T47D (cell line): ENCODE measurements at regions not wholly inside any gene's neighbourhood (a gene's known extent, or its start where the extent isn't known, plus 50 kb on each side); places are given as distances from the start of the nearest gene placed in this dataset.

ENCODE experiments used
- DNase-seq, 2 experiments: peaks; one replicate each; pipeline versions ENCODE4 v3.0.0 to v3.0.0-alpha.2; 2011 to 2012; ENCODE audit warnings: low read depth in 1 of 2, low spot score in 1 of 2
- JUND ChIP-seq: IDR thresholded peaks from 2 replicates; pipeline ENCODE4 v1.6.1; 2012; ENCODE audit warnings: low read depth
- in situ Hi-C: cut with HindIII; loops from 2 replicates; pipeline ENCODE4 v1.10.0; 2016; ENCODE audit warnings: low sequenced_read_pairs, low pct_unique_long_range_greater_than_20kb

DNA sequence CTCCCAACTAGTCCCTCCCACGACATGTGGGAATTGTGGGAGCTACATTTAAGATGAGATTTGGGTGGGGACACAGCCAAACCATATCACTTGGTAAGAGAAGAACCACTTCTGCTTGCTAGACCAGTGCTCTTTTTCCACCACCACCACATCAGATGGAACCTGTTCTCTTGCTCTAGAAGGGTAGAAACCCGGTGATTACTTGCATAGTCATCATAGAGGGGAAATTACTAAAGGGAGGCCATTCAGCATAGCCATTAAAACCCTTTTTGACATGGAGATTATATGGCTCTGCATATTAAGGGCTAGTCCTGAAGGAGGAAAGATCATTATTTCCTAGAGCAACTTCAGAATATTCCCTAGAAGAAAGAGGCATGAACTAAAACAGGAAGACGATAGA lies 1188.0 kb downstream of the CDH11 start:
- TF ChIP-seq JUND = no peak
- no peak for DNase-seq
- in situ Hi-C loops = no loop called here

DNA sequence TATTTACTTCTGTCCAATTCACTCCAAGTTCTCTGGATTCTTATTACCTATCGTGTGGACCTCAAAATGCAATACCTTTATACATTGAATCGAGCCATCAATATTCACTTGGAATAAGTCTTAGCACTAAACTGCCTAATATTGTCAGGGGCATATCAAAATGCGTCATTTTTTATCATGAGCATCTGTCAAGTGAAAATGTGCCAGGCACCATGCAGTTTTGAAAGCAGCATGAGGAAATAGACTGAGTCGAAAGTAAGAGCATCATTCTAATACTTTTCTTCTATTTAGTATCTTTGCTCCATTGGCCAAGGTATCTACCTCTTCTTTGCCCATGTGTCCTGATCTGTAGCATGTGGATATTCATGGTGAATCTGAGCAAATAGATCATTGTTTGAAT lies 1193.4 kb downstream of the CDH11 start:
- no peak for DNase-seq
- in situ Hi-C loops = no loop called here
- no peak for TF ChIP-seq JUND

DNA sequence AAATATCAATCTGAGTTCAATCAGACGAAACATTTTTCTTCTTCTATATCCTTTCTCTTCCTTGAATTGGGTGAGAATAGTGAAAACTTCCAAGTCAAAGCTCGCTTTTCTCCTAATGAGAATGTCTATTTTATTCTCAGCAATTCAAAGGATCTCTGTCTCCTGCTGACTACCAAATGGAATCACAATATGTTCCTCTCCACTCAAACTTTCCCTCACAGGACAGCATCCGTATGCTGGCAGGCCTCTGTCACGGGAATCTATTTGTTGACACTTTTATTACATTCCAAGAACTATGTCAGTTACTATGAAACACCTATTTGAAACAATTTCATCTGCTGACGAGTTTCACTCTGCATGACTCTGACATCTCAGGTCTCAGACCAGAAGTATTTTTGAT lies 1196.6 kb downstream of the CDH11 start:
- in situ Hi-C loops = no loop called here
- no peak for TF ChIP-seq JUND
- DNase-seq = no peak

DNA sequence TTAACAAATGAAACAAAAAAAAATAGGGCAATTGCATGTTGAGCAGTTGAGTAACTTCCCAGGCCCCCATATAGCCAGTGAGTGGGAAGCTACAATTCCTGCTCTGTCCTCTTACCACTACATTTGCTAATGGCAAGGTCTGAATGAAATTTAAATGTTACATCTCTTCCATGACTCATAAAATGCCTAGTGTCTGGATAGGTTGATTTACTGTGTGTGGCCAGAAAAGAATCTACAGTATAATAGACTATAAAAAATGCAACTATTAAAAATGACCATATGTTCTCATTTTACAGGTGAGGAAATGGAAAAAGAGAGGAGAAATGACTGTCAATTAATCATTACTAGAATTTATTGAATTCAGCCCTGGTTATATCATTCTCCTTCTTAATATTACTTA lies 1199.3 kb downstream of the CDH11 start:
- in situ Hi-C loops = no loop called here
- no peak for DNase-seq
- TF ChIP-seq JUND = no peak

DNA sequence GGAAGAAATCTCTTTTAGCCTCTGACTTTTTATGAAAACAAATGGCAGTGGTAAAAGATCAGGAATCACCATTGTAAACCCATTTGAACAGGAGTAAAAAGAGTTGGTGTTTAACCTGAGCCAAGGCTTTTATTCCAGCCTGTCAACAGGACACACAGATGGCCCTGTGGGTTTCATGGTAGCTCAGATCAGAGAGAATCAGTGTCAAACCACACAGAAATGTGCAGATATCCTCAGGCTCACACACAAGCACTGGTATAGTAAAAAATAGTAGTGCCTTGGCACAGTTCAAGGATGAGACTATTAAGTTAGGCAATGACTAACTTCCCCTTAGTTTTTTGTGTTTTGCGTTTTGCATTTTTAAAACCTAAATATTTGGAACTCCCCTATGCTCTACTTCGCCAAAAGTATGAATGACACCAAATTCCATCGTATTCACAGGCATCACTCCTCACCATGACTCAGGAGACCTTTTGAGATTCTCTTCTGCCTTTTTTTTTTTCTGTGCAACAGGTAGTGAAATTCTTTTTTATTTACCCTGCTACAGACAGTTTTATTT lies 1200.0 kb downstream of the CDH11 start:
- in situ Hi-C loops = no loop called here
- DNase-seq = no peak
- TF ChIP-seq JUND = no peak

DNA sequence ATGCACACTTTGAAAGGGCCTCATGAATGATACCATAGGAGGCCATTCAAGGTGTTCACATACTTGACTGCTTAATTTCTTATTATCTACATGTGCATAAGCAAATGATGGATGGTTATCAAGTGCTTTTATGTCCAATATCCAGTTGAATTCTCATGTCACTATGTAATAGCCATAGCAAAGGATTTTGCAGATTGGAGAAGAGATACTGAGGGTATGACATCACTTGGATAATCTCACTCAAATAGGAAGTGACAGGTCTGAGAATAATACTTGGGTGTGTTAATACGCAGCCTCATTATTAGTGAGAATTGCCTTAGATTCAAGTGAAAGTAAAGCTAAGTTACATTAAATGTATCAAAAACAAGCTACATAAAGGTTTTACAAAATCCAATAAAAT lies 1208.6 kb downstream of the CDH11 start:
- in situ Hi-C loops = no loop called here

DNA sequence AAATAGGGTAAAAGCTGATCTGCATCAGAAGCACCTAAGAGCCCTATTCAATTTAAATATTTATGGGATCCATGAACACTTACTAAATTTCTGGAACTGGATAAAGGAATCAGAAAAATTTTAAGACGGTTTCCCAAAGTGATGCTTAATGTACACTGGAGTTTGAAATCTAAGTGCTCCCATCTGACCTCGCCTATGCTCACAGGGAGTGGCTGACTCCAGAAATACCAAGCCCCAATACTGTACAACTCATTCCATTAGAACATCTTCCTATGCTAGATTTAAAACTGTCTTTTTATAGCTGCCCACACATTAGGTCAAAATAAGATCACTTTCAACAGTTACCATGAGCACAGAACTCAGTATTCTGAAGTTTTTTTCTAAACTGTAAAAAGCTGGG lies 1214.6 kb downstream of the CDH11 start:
- in situ Hi-C loops = no loop called here
- DNase-seq = no peak
- no peak for TF ChIP-seq JUND

More for the DNA sequence above, 1208.6 kb downstream of the CDH11 start:
- no peak for TF ChIP-seq JUND
- no peak for DNase-seq

DNA sequence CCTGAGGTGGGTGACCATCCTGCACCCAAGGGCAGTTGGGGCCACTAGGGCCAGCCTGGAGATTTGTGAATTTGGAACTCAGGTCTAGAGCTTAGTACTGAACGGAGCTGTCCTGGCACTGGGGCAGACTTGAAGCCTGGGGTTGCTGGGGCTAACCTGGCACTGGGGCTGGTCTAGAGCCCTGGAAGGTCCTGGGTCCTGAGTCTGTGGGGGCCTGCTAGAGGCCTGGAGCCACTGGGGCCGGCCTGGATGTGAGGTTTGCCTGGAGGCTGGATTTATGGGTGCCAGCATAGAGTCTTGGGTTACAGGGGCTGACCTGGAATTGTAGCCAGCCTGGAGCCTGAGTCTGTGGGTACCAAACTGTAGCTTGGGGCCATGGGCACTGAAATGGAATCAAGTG lies 1216.9 kb downstream of the CDH11 start:
- in situ Hi-C loops = no loop called here
- TF ChIP-seq JUND = no peak

DNA sequence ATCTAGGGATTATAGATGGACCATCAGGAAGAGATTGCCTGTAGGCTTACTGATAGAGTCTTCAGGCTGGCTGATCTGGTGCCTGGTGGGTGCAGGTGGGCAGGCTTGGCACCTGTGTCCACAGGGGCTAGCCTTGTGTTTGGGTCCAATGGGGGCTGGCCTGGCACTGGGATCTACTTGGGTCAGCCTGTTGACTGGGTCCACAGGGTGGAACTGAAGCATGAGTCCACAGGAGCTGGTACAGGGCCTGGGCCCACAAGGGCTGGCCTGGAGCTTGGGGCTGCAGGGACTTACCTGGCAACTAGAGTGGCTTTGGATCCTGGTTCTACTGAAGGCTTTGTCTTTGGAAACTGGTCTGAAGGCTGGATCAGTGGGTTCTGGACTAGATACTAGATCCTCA lies 1217.7 kb downstream of the CDH11 start:
- in situ Hi-C loops = no loop called here
- no peak for TF ChIP-seq JUND
- DNase-seq = no peak

More for the DNA sequence above, 1216.9 kb downstream of the CDH11 start:
- no peak for DNase-seq

DNA sequence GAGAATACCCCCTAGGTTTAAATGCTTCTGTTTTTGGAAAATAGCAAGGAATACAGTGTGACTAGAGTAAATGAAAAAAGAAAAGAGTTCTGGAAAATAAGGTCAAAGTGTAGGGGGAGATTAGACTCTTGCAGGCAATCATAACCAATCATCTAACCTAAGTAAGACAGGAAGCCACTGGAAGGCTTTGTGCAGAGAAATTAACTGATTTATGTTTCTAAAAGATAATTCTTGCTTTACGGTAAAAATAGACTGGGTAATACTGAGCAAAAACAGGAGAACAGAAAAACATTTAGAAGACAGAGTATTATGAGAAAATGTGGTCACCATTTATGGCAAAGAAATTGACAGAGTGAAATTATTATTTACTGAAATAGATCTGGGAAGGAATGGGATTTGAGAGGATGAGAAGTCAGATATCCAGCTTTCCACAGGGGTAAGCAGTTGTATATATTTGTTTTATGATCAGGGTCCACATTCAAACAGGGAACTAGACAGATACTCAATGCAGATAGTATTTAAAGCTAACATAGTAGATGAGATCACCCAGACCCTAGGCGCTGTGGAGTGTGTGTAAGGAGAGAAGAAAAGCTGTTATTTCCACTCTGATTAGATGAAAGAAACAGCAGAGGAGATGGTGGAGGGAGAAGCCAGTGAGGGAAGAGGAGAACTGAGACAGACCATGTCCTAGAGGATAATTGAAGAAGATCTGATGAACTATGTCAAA lies 1225.3 kb downstream of the CDH11 start:
- TF ChIP-seq JUND = no peak
- in situ Hi-C loops = no loop called here
- DNase-seq = no peak

DNA sequence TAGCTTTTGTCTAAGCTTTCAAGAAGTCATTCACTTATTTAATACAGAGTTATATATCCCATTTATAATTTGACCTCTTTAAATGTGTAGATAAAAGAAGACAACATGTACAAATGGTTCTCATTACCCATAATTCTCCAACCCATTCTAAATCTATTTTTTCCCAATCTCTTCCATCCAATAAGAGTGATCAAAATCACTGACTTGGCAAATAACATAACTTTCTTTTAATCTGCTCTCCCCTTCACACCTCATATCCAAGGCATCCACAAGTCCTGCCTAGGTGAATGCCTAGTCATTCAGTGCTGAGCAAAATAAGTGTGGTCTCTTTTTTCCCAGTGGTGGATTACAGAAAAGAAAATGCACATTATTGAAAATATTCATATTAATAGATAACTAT lies 1231.1 kb downstream of the CDH11 start:
- TF ChIP-seq JUND = no peak
- in situ Hi-C loops = no loop called here
- DNase-seq = no peak

DNA sequence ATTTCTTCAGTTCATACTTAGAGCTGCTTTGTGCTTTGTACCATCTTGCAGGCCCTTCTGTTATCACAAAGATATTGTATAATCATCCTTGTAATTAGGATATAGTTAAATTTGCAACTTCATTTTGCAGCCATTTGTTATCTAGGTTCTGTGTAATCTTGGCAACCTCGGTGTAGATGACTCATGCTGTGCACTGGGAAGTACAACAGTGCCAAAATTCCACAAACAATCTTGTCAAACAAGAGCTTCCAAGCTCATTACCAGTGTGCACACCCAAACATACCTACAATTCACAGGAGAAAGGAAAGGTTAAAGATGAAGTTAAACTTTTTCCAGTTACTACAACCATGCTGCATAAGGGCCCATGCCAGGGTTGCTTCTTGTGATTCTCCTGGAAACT lies 1231.8 kb downstream of the CDH11 start:
- TF ChIP-seq JUND = no peak
- DNase-seq = no peak
- in situ Hi-C loops = no loop called here

DNA sequence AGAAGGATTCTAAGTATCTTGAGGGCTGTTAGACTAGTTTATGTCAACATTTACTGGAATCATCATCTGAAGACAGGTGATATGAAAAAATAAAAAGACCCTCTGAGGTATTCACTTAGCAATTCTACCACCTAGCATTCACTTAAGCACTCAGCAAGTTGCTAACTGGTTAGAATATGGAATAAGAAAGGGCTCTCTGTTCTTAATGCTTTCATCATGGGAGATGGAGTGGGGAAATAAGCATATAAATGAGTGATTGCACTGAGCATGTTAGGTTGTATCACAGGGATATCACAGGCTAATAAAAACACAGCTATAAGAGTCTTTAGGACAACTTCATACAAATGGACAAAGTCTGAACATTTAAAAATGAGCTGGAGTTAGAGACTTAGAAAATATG lies 1238.8 kb downstream of the CDH11 start:
- DNase-seq = no peak
- in situ Hi-C loops = no loop called here
- TF ChIP-seq JUND = no peak

DNA sequence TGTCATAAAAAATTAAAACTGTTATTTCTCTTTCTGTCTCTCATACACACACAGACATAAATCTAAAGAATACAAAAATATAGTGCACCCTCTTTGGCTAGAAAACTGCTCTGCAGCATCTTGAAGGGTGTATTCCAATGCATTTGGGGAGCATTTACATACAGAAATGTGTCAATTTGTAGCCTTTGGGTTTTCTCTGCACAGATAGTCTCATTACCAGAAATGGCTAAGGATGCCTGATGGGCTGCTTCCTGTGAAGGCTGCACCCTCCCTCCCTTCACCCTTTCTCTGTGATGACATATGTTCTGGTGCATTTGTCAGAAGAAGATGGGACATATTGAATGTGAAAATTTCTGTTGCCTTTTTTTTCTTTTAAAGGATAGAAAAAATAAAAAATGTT lies 1239.3 kb downstream of the CDH11 start:
- in situ Hi-C loops = no loop called here
- DNase-seq = no peak
- no peak for TF ChIP-seq JUND
